ENCODE measurements at regions not wholly inside any gene's neighbourhood (a gene's known extent, or its start where the extent isn't known, plus 50 kb on each side); places are given as distances from the start of the nearest gene placed in this dataset.

GRCh38 chr14:51431741-51432140, 191.7 kb downstream of the TMX1 start:
- ATAC-seq (ENCODE audit: low FRiP score) (no peak), DNase-seq (ENCODE audit: low spot score) (no peak)
- TF ChIP-seq CTCF (IDR thresholded peaks at IDR 0.05) = no peak

- DNase-seq (ENCODE audit: low spot score) (no peak), ATAC-seq (ENCODE audit: low FRiP score) (no peak)
- TF ChIP-seq CTCF (IDR thresholded peaks at IDR 0.05) = no peak
Measured at GRCh38 chr14:51432302-51432948, 192.4 kb downstream of the TMX1 start.

DNA sequence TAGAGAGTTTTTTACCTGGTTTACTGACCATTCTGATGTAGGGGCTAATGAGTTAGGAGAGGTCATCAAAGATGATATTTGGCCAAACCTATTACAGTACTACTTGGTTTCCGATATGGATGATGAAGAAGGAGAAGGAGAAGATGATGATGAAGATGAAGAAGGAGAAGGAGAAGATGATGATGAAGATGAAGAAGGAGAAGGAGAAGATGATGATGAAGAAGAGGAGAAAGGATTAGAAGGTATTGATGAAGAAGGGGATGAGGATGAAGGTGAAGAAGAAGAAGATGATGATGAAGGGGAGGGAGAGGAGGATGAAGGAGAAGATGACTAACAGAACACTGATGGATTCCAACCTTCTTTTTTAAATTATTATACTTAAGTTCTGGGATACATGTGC, 196.6 kb downstream of the TMX1 start:
- DNase-seq (ENCODE audit: low spot score) (no peak), ATAC-seq (ENCODE audit: low FRiP score) (no peak)
- no peak for TF ChIP-seq CTCF (IDR thresholded peaks at IDR 0.05)

- TF ChIP-seq CTCF (IDR thresholded peaks at IDR 0.05) = no peak
- ATAC-seq (ENCODE audit: low FRiP score) = no peak
- DNase-seq (ENCODE audit: low spot score) = no peak
Measured at GRCh38 chr14:51439896-51440295, 199.8 kb downstream of the TMX1 start.

GRCh38 chr14:51441001-51441400, 201.0 kb downstream of the TMX1 start:
- TF ChIP-seq CTCF (IDR thresholded peaks at IDR 0.05) = no peak
- no peak for DNase-seq (ENCODE audit: low spot score)
- ATAC-seq (ENCODE audit: low FRiP score) = no peak

- DNase-seq (ENCODE audit: low spot score) (no peak), ATAC-seq (ENCODE audit: low FRiP score) (peak; percentile 91)
- TF ChIP-seq CTCF (IDR thresholded peaks at IDR 0.05) = no peak
Measured at GRCh38 chr14:51442513-51443175, 202.6 kb downstream of the TMX1 start.

Measured in omental fat pad (tissue), 3 donors.